Lung (tissue), 11 donors: ENCODE measurements at regions not wholly inside any gene's neighbourhood (a gene's known extent, or its start where the extent isn't known, plus 50 kb on each side); places are given as distances from the start of the nearest gene placed in this dataset.

Experiments used
- ATAC-seq: fragments of 200-7000 bp; cut with Tn5 transposase; one replicate; pipeline ENCODE4 v1.9.1; 2020; ENCODE audit warnings: moderate number of reproducible peaks; ENCODE audit not compliant: insufficient read depth, low FRiP score
- DNase-seq, 3 donors: peaks; one replicate each; pipeline ENCODE4 v3.0.0-alpha.2; 2013 to 2017
- H3K27ac ChIP-seq, 2 donors: one replicate each; pipeline ENCODE4 v1.5.1; 2013; ENCODE audit warnings: mild to moderate bottlenecking in 2 of 2, moderate library complexity in 2 of 2, control low read depth in 1 of 2, inconsistent platforms in 1 of 2, low read depth in 1 of 2, low read length in 1 of 2
- H3K27me3 ChIP-seq, 3 donors: one replicate each; pipeline ENCODE4 v1.5.1; 2013; ENCODE audit warnings: low read length in 2 of 3; ENCODE audit not compliant: control insufficient read depth in 3 of 3, insufficient read depth in 3 of 3
- H3K36me3 ChIP-seq, 4 donors: one replicate each; pipeline ENCODE4 v1.5.1; 2013; ENCODE audit warnings: low read length in 4 of 4, mild to moderate bottlenecking in 1 of 4, moderate library complexity in 1 of 4; ENCODE audit not compliant: control insufficient read depth in 4 of 4, insufficient read depth in 4 of 4
- H3K4me1 ChIP-seq, 5 donors: one replicate each; pipeline ENCODE4 v1.5.1; 2013; ENCODE audit warnings: low read length in 5 of 5, mild to moderate bottlenecking in 2 of 5, moderate library complexity in 1 of 5; ENCODE audit not compliant: control insufficient read depth in 5 of 5, insufficient read depth in 5 of 5
- H3K4me3 ChIP-seq: one replicate; pipeline ENCODE4 v1.5.1; 2013; ENCODE audit warnings: mild to moderate bottlenecking, control low read depth, moderate library complexity
- H3K9ac ChIP-seq, 2 donors: one replicate each; pipeline ENCODE4 v1.5.1; 2013; ENCODE audit warnings: low read length in 2 of 2, control low read depth in 1 of 2; ENCODE audit not compliant: insufficient read depth in 1 of 2
- H3K9me3 ChIP-seq, 4 donors: one replicate each; pipeline ENCODE4 v1.5.1; 2013; ENCODE audit warnings: low read length in 3 of 4, mild to moderate bottlenecking in 1 of 4, moderate library complexity in 1 of 4; ENCODE audit not compliant: control insufficient read depth in 4 of 4, insufficient read depth in 3 of 4
- WGBS, 2 donors: extraction: QIAGEN DNeasy Blood & Tissue Kit; methylation state at CpG; one replicate each; pipeline ENCODE4 v1.1.7; 2013; 5-methylcytosine and 5-hydroxymethylcytosine counted together
- TF ChIP-seq, protein P1 (sequence below): IDR thresholded peaks from 2 replicates; pipeline ENCODE4 v1.5.1; 2012; ENCODE audit warnings: mild to moderate bottlenecking; ENCODE audit errors: control extremely low read depth, extremely low read depth
- donor health status: control.
- donor health status: control.
- donor health status: Bipolar disorder and iron deficiency.
- donor health status: healthy.
- donor health status: DM: yes; HTN: yes; CAD: no.

DNA sequence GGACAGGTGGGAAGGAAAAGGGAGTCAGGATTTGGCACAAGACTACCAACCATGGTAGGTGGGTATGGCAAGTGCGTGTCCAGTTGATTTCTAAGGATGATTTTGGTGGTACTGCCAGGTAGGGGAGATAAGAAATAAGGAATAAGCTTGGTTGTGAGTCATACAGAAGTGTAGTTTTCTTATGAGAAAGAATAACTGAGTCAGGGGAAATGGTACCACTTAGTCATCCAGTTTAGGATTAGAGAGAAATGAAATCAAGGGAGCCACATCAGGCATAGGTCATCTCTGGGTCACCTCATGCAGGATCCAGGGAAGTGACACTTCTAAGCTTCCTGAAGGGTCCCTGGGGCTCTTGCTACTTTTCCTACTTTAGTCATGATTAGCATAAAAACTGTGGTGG, 107.1 kb upstream of the C1GALT1C1 start:
- H3K9ac ChIP-seq = no peak overlapping the region
- TF ChIP-seq, protein P1, sequence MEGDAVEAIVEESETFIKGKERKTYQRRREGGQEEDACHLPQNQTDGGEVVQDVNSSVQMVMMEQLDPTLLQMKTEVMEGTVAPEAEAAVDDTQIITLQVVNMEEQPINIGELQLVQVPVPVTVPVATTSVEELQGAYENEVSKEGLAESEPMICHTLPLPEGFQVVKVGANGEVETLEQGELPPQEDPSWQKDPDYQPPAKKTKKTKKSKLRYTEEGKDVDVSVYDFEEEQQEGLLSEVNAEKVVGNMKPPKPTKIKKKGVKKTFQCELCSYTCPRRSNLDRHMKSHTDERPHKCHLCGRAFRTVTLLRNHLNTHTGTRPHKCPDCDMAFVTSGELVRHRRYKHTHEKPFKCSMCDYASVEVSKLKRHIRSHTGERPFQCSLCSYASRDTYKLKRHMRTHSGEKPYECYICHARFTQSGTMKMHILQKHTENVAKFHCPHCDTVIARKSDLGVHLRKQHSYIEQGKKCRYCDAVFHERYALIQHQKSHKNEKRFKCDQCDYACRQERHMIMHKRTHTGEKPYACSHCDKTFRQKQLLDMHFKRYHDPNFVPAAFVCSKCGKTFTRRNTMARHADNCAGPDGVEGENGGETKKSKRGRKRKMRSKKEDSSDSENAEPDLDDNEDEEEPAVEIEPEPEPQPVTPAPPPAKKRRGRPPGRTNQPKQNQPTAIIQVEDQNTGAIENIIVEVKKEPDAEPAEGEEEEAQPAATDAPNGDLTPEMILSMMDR = no peak
- ATAC-seq (no peak), DNase-seq (no peak)
- H3K27ac ChIP-seq = no peak overlapping the region
- H3K27me3 ChIP-seq = no peaks in the 10 kb centered on the region
- H3K36me3 ChIP-seq = no peaks in the 10 kb centered on the region
- H3K4me1 ChIP-seq = no peaks in the 10 kb centered on the region
- WGBS, 2 donors = 58 to 92% methylated on average over 1 of the region's 1 CpG
- H3K4me3 ChIP-seq = no peak overlapping the region
- H3K9me3 ChIP-seq = peaks cover 0 to 3% (median 0%) of the 10 kb centered on the region in 4 donors

- WGBS, 2 donors = 94 to 100% methylated on average over 2 of the region's 2 CpGs
- TF ChIP-seq, protein P1 = no peak
These were observed 106.1 kb upstream of the C1GALT1C1 start for GRCh38 chrX:120735966-120736365.

DNA sequence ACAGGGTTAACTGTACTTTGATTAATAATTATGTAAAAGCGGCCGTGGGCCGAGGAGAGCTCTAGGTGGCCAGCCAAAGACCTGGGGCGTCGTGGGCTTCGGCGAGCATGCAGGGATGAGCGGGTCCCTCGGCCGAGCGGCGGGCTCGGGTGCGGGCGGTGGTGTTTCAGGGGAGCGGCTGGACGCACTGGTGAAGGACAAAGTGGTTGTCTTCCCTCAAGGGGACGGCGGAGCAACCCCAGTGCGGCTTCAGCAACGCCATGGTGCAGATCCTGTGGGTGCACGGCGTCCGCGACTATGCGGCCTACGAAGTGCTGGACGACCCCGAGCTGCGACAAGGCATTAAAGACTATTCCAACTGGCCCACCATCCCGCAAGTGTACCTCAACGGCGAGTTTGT, 103.0 kb upstream of the C1GALT1C1 start:
- Histone ChIP-seq H3K27me3 (no peaks in the 10 kb centered on the region), H3K27ac (no peak overlapping the region), H3K36me3 (no peaks in the 10 kb centered on the region), H3K4me1 (no peaks in the 10 kb centered on the region), H3K9ac (no peak overlapping the region), H3K9me3 (peaks cover 0 to 3% (median 0%) of the 10 kb centered on the region in 4 donors), H3K4me3 (no peak overlapping the region)
- DNase-seq (no peak), ATAC-seq (no peak)
- TF ChIP-seq, protein P1 = no peak
- whole genome bisulfite sequencing, 2 donors = 88 to 98% methylated on average over 24 to 33 of the region's 33 CpGs

More at GRCh38 chrX:120735966-120736365, 106.1 kb upstream of the C1GALT1C1 start:
- H3K9ac ChIP-seq = no peak overlapping the region
- H3K4me1 ChIP-seq = no peaks in the 10 kb centered on the region
- H3K9me3 ChIP-seq = peaks cover 0 to 3% (median 0%) of the 10 kb centered on the region in 4 donors
- H3K36me3 ChIP-seq = no peaks in the 10 kb centered on the region
- DNase-seq (no peak), ATAC-seq (no peak)
- H3K27ac ChIP-seq = no peak overlapping the region
- no peaks in the 10 kb centered on the region for H3K27me3 ChIP-seq
- H3K4me3 ChIP-seq = no peak overlapping the region

DNA sequence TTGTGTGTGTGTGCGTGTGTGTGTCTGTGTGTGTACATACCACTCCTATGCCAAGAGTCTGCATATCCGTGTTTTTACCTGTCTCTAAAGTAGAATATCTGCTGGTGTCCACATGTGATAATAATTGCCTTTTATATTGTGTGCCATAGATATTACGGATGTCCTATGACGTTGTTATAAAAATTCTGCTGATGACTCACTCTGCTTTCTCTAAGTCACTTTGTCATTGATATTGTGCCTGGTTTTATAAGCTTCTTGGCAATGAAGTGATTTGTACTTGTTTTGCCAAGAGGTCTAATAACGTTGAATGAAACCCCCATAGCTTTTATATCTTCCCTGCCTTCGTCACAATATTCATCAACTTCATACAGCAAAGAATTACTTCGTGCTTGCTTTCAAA, 102.6 kb upstream of the C1GALT1C1 start:
- Histone ChIP-seq H3K27ac (no peak overlapping the region), H3K4me1 (no peaks in the 10 kb centered on the region), H3K27me3 (no peaks in the 10 kb centered on the region), H3K4me3 (no peak overlapping the region), H3K36me3 (no peaks in the 10 kb centered on the region), H3K9me3 (peaks cover 0 to 3% (median 0%) of the 10 kb centered on the region in 4 donors), H3K9ac (no peak overlapping the region)
- 77 to 93% methylated on average over 7 of the region's 7 CpGs for WGBS, 2 donors
- DNase-seq (no peak), ATAC-seq (no peak)
- TF ChIP-seq, protein P1 = no peak
